ENCODE measurements at regions not wholly inside any gene's neighbourhood (a gene's known extent, or its start where the extent isn't known, plus 50 kb on each side); places are given as distances from the start of the nearest gene placed in this dataset.

- Histone ChIP-seq H3K4me1 (ENCODE audit: control insufficient read depth in 4 of 4, insufficient read depth in 4 of 4, low read length in 3 of 4) (no peaks in the 10 kb centered on the region), H3K27me3 (ENCODE audit: control insufficient read depth in 4 of 4, insufficient read depth in 4 of 4, low read length in 3 of 4) (no peaks in the 10 kb centered on the region), H3K9me3 (ENCODE audit: control insufficient read depth in 4 of 4, low read length in 3 of 4) (peaks cover 0 to 3% (median 0%) of the 10 kb centered on the region in 4 donors), H3K36me3 (ENCODE audit: control insufficient read depth in 4 of 4, insufficient read depth in 3 of 4, low read depth in 1 of 4, low read length in 3 of 4) (no peaks in the 10 kb centered on the region), H3K27ac (ENCODE audit: low read depth in 1 of 2, low read length in 2 of 2) (no peak overlapping the region), H3K4me3 (ENCODE audit: low read depth in 1 of 3, low read length in 3 of 3) (no peak overlapping the region), H3K9ac (ENCODE audit: low read depth in 1 of 2, low read length in 2 of 2) (no peak overlapping the region)
- TF ChIP-seq ATF3 (IDR thresholded peaks at IDR 0.05), result no peak
- no peak for TF ChIP-seq TAF1 (conservative IDR thresholded peaks at IDR 0.05)
- TF ChIP-seq CTCF (IDR thresholded peaks at IDR 0.05; ENCODE audit: low read depth, low read length, missing input control), result no peak
- TF ChIP-seq YY1 (IDR thresholded peaks at IDR 0.05), result no peak
- TF ChIP-seq FOXA1 (IDR thresholded peaks at IDR 0.05), result no peak
- no peak for TF ChIP-seq NR2F2 (IDR thresholded peaks at IDR 0.05)
- no peak for TF ChIP-seq SP1 (IDR thresholded peaks at IDR 0.05)
- no peak for TF ChIP-seq MAX (IDR thresholded peaks at IDR 0.05)
- no peak for TF ChIP-seq RXRA (IDR thresholded peaks at IDR 0.05)
- no peak for DNase-seq (ENCODE audit: low spot score)
- WGBS, result 70% methylated on average over 2 of the region's 4 CpGs
These were observed 530.5 kb downstream of the ACTR3B start for GRCh38 chr7:153290066-153290465.

GRCh38 chr7:153297141-153297540 is 537.6 kb downstream of the ACTR3B start:
- Histone ChIP-seq H3K4me1 (ENCODE audit: control insufficient read depth in 4 of 4, insufficient read depth in 4 of 4, low read length in 3 of 4) (no peaks in the 10 kb centered on the region), H3K36me3 (ENCODE audit: control insufficient read depth in 4 of 4, insufficient read depth in 3 of 4, low read depth in 1 of 4, low read length in 3 of 4) (no peaks in the 10 kb centered on the region), H3K4me3 (ENCODE audit: low read depth in 1 of 3, low read length in 3 of 3) (no peak overlapping the region), H3K9ac (ENCODE audit: low read depth in 1 of 2, low read length in 2 of 2) (no peak overlapping the region), H3K27ac (ENCODE audit: low read depth in 1 of 2, low read length in 2 of 2) (no peak overlapping the region), H3K27me3 (ENCODE audit: control insufficient read depth in 4 of 4, insufficient read depth in 4 of 4, low read length in 3 of 4) (no peaks in the 10 kb centered on the region), H3K9me3 (ENCODE audit: control insufficient read depth in 4 of 4, low read length in 3 of 4) (no peaks in the 10 kb centered on the region)
- no peak for DNase-seq (ENCODE audit: low spot score)
- TF ChIP-seq YY1 (IDR thresholded peaks at IDR 0.05), result no peak
- WGBS, result 73% methylated on average over 7 of the region's 7 CpGs

- 72% methylated on average over 7 of the region's 7 CpGs for WGBS
These were observed 542.4 kb downstream of the ACTR3B start for GRCh38 chr7:153301936-153302335.

GRCh38 chr7:153320005-153320404 is 560.5 kb downstream of the ACTR3B start:
- H3K4me1 ChIP-seq (ENCODE audit: control insufficient read depth in 4 of 4, insufficient read depth in 4 of 4, low read length in 3 of 4), result no peaks in the 10 kb centered on the region
- WGBS, result 41% methylated on average over 4 of the region's 4 CpGs
- H3K9me3 ChIP-seq (ENCODE audit: control insufficient read depth in 4 of 4, low read length in 3 of 4), result no peaks in the 10 kb centered on the region
- no peaks in the 10 kb centered on the region for H3K36me3 ChIP-seq (ENCODE audit: control insufficient read depth in 4 of 4, insufficient read depth in 3 of 4, low read depth in 1 of 4, low read length in 3 of 4)
- H3K9ac ChIP-seq (ENCODE audit: low read depth in 1 of 2, low read length in 2 of 2), result no peak overlapping the region
- H3K4me3 ChIP-seq (ENCODE audit: low read depth in 1 of 3, low read length in 3 of 3), result no peak overlapping the region
- no peaks in the 10 kb centered on the region for H3K27me3 ChIP-seq (ENCODE audit: control insufficient read depth in 4 of 4, insufficient read depth in 4 of 4, low read length in 3 of 4)
- no peak overlapping the region for H3K27ac ChIP-seq (ENCODE audit: low read depth in 1 of 2, low read length in 2 of 2)
- no peak for DNase-seq (ENCODE audit: low spot score)
- no peak for TF ChIP-seq CTCF (IDR thresholded peaks at IDR 0.05; ENCODE audit: low read depth, low read length, missing input control)
- TF ChIP-seq RAD21 (IDR thresholded peaks at IDR 0.05), result no peak
- TF ChIP-seq ZBTB33 (IDR thresholded peaks at IDR 0.05), result no peak
- no peak for TF ChIP-seq FOXA1 (IDR thresholded peaks at IDR 0.05)
- TF ChIP-seq FOXA2 (IDR thresholded peaks at IDR 0.05), result no peak
- TF ChIP-seq REST (IDR thresholded peaks at IDR 0.05), result no peak
- TF ChIP-seq YY1 (IDR thresholded peaks at IDR 0.05), result no peak
- TF ChIP-seq HNF4G (IDR thresholded peaks at IDR 0.05), result no peak
- TF ChIP-seq RXRA (IDR thresholded peaks at IDR 0.05), result no peak

More at GRCh38 chr7:153301936-153302335, 542.4 kb downstream of the ACTR3B start:
- Histone ChIP-seq H3K4me3 (ENCODE audit: low read depth in 1 of 3, low read length in 3 of 3) (no peak overlapping the region), H3K27ac (ENCODE audit: low read depth in 1 of 2, low read length in 2 of 2) (no peak overlapping the region), H3K27me3 (ENCODE audit: control insufficient read depth in 4 of 4, insufficient read depth in 4 of 4, low read length in 3 of 4) (no peaks in the 10 kb centered on the region), H3K9me3 (ENCODE audit: control insufficient read depth in 4 of 4, low read length in 3 of 4) (no peaks in the 10 kb centered on the region), H3K36me3 (ENCODE audit: control insufficient read depth in 4 of 4, insufficient read depth in 3 of 4, low read depth in 1 of 4, low read length in 3 of 4) (no peaks in the 10 kb centered on the region), H3K4me1 (ENCODE audit: control insufficient read depth in 4 of 4, insufficient read depth in 4 of 4, low read length in 3 of 4) (no peaks in the 10 kb centered on the region), H3K9ac (ENCODE audit: low read depth in 1 of 2, low read length in 2 of 2) (no peak overlapping the region)
- TF ChIP-seq RAD21 (IDR thresholded peaks at IDR 0.05) (no peak), JUND (IDR thresholded peaks at IDR 0.05) (no peak)
- no peak for DNase-seq (ENCODE audit: low spot score)

All from liver (tissue), 8 donors.